ENCODE measurements at regions not wholly inside any gene's neighbourhood (a gene's known extent, or its start where the extent isn't known, plus 50 kb on each side); places are given as distances from the start of the nearest gene placed in this dataset.

- no peak for TF ChIP-seq CTCF (IDR thresholded peaks at IDR 0.05; ENCODE audit: extremely low read depth, missing control alignments)
- DNase-seq (ENCODE audit: low spot score) = no peak
Observed at GRCh38 chr19:31185261-31185660, 164.0 kb downstream of the TSHZ3 start.

- DNase-seq (ENCODE audit: low spot score) = no peak
- no peak for TF ChIP-seq CTCF (IDR thresholded peaks at IDR 0.05; ENCODE audit: extremely low read depth, missing control alignments)
Observed at GRCh38 chr19:31181535-31181934, 167.7 kb downstream of the TSHZ3 start.

- no peak for TF ChIP-seq CTCF (IDR thresholded peaks at IDR 0.05; ENCODE audit: extremely low read depth, missing control alignments)
- no peak for DNase-seq (ENCODE audit: low spot score)
Observed at GRCh38 chr19:31180907-31181306, 168.3 kb downstream of the TSHZ3 start.

- no peak for TF ChIP-seq CTCF (IDR thresholded peaks at IDR 0.05; ENCODE audit: extremely low read depth, missing control alignments)
- DNase-seq (ENCODE audit: low spot score) = no peak
Observed at GRCh38 chr19:31179471-31179852, 169.8 kb downstream of the TSHZ3 start.

GRCh38 chr19:31178833-31179470 lies 170.3 kb downstream of the TSHZ3 start:
- DNase-seq (ENCODE audit: low spot score) = no peak
- no peak for TF ChIP-seq CTCF (IDR thresholded peaks at IDR 0.05; ENCODE audit: extremely low read depth, missing control alignments)

- TF ChIP-seq CTCF (IDR thresholded peaks at IDR 0.05; ENCODE audit: extremely low read depth, missing control alignments) = no peak
- no peak for DNase-seq (ENCODE audit: low spot score)
Observed at GRCh38 chr19:31177246-31177645, 172.0 kb downstream of the TSHZ3 start.

- no peak for DNase-seq (ENCODE audit: low spot score)
- no peak for TF ChIP-seq CTCF (IDR thresholded peaks at IDR 0.05; ENCODE audit: extremely low read depth, missing control alignments)
Observed at GRCh38 chr19:31175564-31176348, 173.5 kb downstream of the TSHZ3 start.
